WERI-Rb-1 (cell line): ENCODE measurements at regions not wholly inside any gene's neighbourhood (a gene's known extent, or its start where the extent isn't known, plus 50 kb on each side); places are given as distances from the start of the nearest gene placed in this dataset.

ENCODE experiments used
- DNase-seq: peaks from one replicate; pipeline ENCODE4 v3.0.0-alpha.2; 2020
- H3K27ac ChIP-seq: fragments of 250-450 bp; sonication (Bioruptor Pico); 2 replicates; pipeline ENCODE4 v1.5.1; 2020; ENCODE audit warnings: mild to moderate bottlenecking, moderate library complexity
- H3K27me3 ChIP-seq: fragments of 250-450 bp; sonication (Bioruptor Pico); 2 replicates; pipeline ENCODE4 v1.5.1; 2021; ENCODE audit warnings: mild to moderate bottlenecking, low read depth, moderate library complexity; ENCODE audit not compliant: insufficient read depth, severe bottlenecking
- H3K36me3 ChIP-seq: fragments of 250-450 bp; sonication (Bioruptor Pico); 2 replicates; pipeline ENCODE4 v1.5.1; 2020; ENCODE audit warnings: mild to moderate bottlenecking, moderate library complexity
- H3K4me3 ChIP-seq: 2 replicates; pipeline ENCODE4 v1.5.1; 2011; ENCODE audit warnings: low read depth, mild to moderate bottlenecking, control low read depth, low read length
- H3K9me3 ChIP-seq: fragments of 250-450 bp; sonication (Bioruptor Pico); 2 replicates; pipeline ENCODE4 v1.5.1; 2021; ENCODE audit warnings: mild to moderate bottlenecking, moderate library complexity; ENCODE audit not compliant: severe bottlenecking
- TF ChIP-seq, protein P1 (sequence below): IDR thresholded peaks from 2 replicates; pipeline ENCODE4 v1.5.1; 2011; ENCODE audit warnings: low read depth, mild to moderate bottlenecking, control low read depth, inconsistent platforms, low read length

DNA sequence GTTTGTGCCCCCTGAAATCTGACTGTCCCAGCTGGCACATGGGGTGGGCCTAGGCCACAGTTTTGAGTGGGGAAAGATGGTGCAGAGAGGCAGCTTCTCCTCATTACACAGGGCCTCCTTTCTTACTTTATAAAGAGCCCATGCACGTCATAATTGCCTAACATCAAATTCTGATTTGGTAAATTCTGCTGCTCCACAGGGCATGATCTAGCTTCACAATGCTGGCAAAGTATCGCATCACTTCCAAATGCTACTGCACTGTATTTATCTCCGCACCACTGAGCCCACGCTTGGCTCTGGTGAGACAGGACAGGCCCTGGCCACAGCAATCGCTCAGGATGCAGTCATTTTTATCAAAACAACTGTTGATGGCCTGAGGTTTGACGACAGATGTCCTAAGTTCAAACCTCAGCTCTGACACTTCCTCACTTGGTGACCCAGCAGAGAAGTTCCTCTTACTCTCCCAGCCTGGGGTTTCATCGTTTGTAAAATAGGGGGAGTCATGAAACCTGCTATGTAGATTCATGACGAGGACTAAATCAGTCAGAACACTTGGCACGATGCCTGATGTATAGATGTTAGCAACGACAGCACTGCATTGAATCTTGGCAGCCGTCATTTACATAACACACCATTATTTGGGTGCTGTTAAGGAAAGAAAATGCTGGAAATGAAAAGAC lies 187.9 kb downstream of the TTLL2 start:
- TF ChIP-seq, protein P1, sequence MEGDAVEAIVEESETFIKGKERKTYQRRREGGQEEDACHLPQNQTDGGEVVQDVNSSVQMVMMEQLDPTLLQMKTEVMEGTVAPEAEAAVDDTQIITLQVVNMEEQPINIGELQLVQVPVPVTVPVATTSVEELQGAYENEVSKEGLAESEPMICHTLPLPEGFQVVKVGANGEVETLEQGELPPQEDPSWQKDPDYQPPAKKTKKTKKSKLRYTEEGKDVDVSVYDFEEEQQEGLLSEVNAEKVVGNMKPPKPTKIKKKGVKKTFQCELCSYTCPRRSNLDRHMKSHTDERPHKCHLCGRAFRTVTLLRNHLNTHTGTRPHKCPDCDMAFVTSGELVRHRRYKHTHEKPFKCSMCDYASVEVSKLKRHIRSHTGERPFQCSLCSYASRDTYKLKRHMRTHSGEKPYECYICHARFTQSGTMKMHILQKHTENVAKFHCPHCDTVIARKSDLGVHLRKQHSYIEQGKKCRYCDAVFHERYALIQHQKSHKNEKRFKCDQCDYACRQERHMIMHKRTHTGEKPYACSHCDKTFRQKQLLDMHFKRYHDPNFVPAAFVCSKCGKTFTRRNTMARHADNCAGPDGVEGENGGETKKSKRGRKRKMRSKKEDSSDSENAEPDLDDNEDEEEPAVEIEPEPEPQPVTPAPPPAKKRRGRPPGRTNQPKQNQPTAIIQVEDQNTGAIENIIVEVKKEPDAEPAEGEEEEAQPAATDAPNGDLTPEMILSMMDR: no peak
- Histone ChIP-seq H3K36me3 (no peaks in the 10 kb centered on the region), H3K27me3 (no peaks in the 10 kb centered on the region), H3K9me3 (no peaks in the 10 kb centered on the region), H3K4me3 (no peak overlapping the region), H3K27ac (no peak overlapping the region)
- no peak for DNase-seq

DNA sequence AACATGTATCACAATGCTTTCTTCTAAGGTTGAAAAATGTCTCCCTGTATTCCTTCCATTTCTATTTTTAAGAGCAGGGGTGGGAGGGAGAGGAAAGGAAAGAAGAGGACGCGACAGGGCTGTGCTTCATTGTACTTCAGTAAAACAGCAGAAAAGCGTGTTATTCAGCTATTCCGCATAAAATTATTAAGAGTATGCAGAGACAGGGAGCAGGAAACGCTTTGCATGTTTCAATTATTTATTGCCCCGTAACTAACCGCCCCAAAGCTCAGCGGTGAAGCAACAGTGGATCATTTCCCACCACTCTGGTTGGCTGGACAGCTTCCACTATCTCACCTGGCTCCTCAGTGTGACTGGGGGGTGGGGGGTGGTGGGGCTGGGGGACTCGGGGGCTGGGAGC lies 188.9 kb downstream of the TTLL2 start:
- Histone ChIP-seq H3K27me3 (no peaks in the 10 kb centered on the region), H3K36me3 (no peaks in the 10 kb centered on the region), H3K4me3 (no peak overlapping the region), H3K9me3 (no peaks in the 10 kb centered on the region), H3K27ac (no peak overlapping the region)
- DNase-seq: no peak
- TF ChIP-seq, protein P1: no peak

DNA sequence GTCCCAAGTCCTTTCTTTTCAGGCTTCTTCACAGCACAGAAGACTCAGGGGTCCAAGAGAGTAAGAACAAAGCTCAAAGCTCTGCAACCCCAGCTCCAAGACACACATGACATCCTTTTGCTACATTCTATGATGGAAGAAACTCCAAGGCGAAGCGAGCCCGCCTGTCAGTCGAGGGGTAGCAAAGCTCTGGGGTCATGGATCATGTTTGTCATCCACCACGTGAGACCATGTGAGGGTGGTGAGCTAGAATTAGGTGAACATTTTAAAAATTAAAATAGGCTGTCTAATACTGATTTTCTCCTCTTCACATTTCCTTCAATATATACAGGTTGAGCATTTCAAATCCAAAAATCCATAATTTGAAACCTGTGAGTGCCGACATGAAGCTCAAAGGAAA lies 189.6 kb downstream of the TTLL2 start:
- DNase-seq: no peak
- no peak overlapping the region for H3K27ac ChIP-seq
- H3K9me3 ChIP-seq: no peaks in the 10 kb centered on the region
- H3K36me3 ChIP-seq: no peaks in the 10 kb centered on the region
- no peaks in the 10 kb centered on the region for H3K27me3 ChIP-seq
- TF ChIP-seq, protein P1: no peak
- H3K4me3 ChIP-seq: no peak overlapping the region

DNA sequence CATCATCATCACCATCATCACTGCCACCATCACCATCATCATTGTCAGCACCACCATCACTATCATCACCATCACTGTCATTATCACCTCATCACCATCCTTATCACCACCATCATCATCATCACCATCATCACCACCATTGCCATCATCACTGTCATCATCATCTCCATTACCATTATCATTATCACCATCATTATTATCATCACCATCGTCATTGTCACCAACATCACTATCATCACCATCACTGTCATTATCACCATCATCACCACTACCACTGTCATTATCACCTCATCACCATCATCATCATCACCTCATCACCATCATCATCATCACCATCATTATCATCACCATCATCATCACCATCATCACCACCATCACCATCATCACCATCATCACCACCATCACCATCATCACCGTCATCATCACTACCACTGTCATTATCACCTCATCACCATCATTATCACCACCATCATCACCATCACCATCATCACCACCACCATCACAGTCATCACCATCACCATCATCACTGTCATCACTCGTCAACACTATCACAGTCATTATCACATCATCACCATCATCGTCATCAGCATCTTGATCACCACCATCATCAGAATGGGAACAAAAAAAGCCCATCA lies 191.1 kb downstream of the TTLL2 start:
- TF ChIP-seq, protein P1: no peak
- no peaks in the 10 kb centered on the region for H3K9me3 ChIP-seq
- no peak overlapping the region for H3K4me3 ChIP-seq
- no peaks in the 10 kb centered on the region for H3K36me3 ChIP-seq
- H3K27me3 ChIP-seq: no peaks in the 10 kb centered on the region
- DNase-seq: no peak
- no peak overlapping the region for H3K27ac ChIP-seq

DNA sequence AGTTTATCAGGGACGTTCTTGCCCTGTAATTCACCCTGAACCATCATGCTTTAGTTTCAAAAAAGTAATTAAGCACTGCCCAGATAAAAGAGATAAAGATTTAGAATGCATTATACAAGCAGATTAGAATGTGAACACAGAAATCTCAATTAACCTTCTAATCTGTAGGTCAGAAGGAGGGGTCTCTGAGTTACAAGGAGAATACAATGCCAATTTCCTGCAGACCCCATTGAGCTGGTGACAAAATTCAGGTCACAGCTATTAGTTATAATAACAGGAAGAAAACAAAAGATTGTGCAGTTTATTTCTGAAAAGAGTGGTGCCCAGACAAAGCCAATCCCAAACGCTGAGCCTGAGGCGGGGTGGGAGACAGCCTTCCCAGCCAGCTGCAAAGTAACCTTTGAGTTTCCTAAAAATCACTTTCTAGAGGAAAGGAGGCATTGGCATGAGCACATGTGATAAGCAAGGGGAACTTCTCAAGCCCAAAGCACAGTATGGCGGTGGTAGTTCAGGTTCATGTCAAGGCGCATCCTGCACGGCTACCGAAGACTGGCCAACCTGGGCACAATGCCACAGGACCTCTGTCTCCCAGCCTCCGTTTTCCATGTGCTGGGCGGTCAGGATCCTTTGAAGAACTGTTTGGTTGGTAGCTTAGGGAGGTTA lies 192.5 kb downstream of the TTLL2 start:
- H3K27ac ChIP-seq: no peak overlapping the region
- no peaks in the 10 kb centered on the region for H3K36me3 ChIP-seq
- DNase-seq: no peak
- H3K27me3 ChIP-seq: no peaks in the 10 kb centered on the region
- TF ChIP-seq, protein P1: no peak
- no peaks in the 10 kb centered on the region for H3K9me3 ChIP-seq
- no peak overlapping the region for H3K4me3 ChIP-seq
